HAP-1 (cell line): ENCODE measurements at regions not wholly inside any gene's neighbourhood (a gene's known extent, or its start where the extent isn't known, plus 50 kb on each side); places are given as distances from the start of the nearest gene placed in this dataset.
"Not testable (repeated sequence)": the region's sequence is repeated elsewhere in the genome, so short reads cannot be mapped to it uniquely, and the experiment has no call there.

Source experiments
- DNase-seq, 2 experiments: peaks; one replicate each; pipeline ENCODE4 v3.0.0-alpha.2; 2016 to 2020; ENCODE audit warnings: low spot score in 2 of 2
- H3K27me3 ChIP-seq: fragments of 250-450 bp; sonication (Bioruptor Pico); 2 replicates; pipeline ENCODE4 v1.5.1; 2020; ENCODE audit warnings: low read depth, mild to moderate bottlenecking, moderate library complexity
- H3K36me3 ChIP-seq: fragments of 250-450 bp; sonication (Bioruptor Pico); replicated peaks from 2 replicates; pipeline ENCODE4 v1.5.1; 2020; ENCODE audit warnings: mild to moderate bottlenecking
- H3K4me1 ChIP-seq: fragments of 250-450 bp; sonication (Bioruptor Pico); 2 replicates; pipeline ENCODE4 v1.5.1; 2020; ENCODE audit warnings: mild to moderate bottlenecking
- H3K4me3 ChIP-seq: fragments of 250-450 bp; sonication (Bioruptor Pico); 2 replicates; pipeline ENCODE4 v1.5.1; 2020; ENCODE audit warnings: mild to moderate bottlenecking, moderate library complexity
- H3K9me3 ChIP-seq: fragments of 250-450 bp; sonication (Bioruptor Pico); 2 replicates; pipeline ENCODE4 v1.5.1; 2020; ENCODE audit warnings: mild to moderate bottlenecking, moderate library complexity
- in situ Hi-C: fragments of 300-500 bp; cut with MboI; formaldehyde crosslinking; loops from 3 replicates; pipeline ENCODE4 v1.14.3; 2020; ENCODE audit warnings: low sequenced_read_pairs, inconsistent platforms, mixed read lengths

- Histone ChIP-seq H3K36me3 (no peaks in the 10 kb centered on the region), H3K4me1 (no peaks in the 10 kb centered on the region), H3K9me3 (no peaks in the 10 kb centered on the region), H3K27me3 (peaks cover 3% of the 10 kb centered on the region), H3K4me3 (no peak overlapping the region)
- in situ Hi-C loops, result no loop called here
- no peak for DNase-seq
These were observed 75.8 kb upstream of the WDR72 start for GRCh38 chr15:53835309-53835708.

DNA sequence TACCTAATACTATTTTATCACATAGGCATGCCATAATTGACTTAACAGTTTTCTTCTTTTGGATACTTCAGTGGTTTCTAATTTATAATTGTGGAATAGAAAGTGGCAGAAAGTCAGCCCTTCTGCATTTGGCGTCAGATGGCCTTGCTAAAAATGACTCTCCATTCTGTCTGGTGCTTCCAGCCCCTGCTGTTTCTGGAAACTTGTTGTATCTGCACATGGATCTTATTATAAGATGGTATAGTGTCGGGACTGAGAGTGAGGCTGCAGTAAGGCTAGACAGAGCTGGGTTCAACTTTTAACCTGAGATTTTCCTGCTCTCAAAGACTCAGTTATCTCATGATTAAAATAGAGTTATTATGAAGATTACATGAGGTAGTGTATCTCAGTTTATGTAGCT, 74.8 kb upstream of the WDR72 start:
- no peak for DNase-seq
- Histone ChIP-seq H3K4me1 (no peaks in the 10 kb centered on the region), H3K27me3 (peaks cover 3% of the 10 kb centered on the region), H3K4me3 (no peak overlapping the region), H3K9me3 (no peaks in the 10 kb centered on the region), H3K36me3 (no peaks in the 10 kb centered on the region)
- in situ Hi-C loops, result no loop called here

GRCh38 chr15:53833134-53833624, 73.7 kb upstream of the WDR72 start:
- no peak overlapping the region for H3K4me3 ChIP-seq
- H3K27me3 ChIP-seq, result peaks cover 3% of the 10 kb centered on the region
- no peaks in the 10 kb centered on the region for H3K9me3 ChIP-seq
- no peaks in the 10 kb centered on the region for H3K36me3 ChIP-seq
- no peak for DNase-seq
- in situ Hi-C loops, result no loop called here
- H3K4me1 ChIP-seq, result no peaks in the 10 kb centered on the region

- H3K36me3 ChIP-seq, result no peaks in the 10 kb centered on the region
- H3K27me3 ChIP-seq, result peaks cover 3% of the 10 kb centered on the region
- H3K4me1 ChIP-seq, result no peaks in the 10 kb centered on the region
- in situ Hi-C loops, result no loop called here
- H3K9me3 ChIP-seq, result no peaks in the 10 kb centered on the region
- no peak for DNase-seq
- H3K4me3 ChIP-seq, result no peak overlapping the region
These were observed 72.7 kb upstream of the WDR72 start for GRCh38 chr15:53831907-53832770.

DNA sequence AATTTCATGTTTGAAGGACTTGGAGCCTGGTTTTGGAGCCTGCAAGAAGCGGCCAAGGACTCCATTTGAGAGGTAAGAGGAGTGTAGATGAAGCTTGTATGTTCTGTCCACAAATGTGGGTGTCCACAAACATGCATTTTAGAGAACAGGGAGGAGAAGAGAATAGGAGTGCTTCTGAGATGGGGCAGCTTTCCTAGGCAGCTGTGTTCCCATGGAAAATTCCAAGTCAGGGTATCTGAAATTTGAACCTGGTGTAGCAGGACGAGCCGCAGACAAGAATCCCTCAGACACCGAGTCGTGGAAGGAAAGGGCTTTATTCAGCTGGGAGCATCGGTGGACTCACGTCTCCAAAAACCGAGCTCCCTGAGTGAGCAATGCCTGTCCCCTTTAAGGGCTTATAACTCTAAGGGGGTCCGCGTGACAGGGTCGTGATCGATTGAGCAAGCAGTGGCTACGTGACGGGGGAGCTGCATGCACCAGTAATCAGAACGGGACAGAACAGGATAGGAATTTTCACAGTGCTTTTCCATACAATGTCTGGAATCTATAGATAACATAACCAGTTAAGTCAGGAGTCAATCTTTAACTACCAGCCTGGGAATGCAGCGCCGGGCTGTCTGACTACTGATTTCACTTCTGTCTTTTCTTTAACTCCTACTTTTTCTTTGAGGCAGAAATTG, 71.4 kb upstream of the WDR72 start:
- H3K27me3 ChIP-seq, result peaks cover 3% of the 10 kb centered on the region
- no peak for DNase-seq
- H3K4me1 ChIP-seq, result no peaks in the 10 kb centered on the region
- no peaks in the 10 kb centered on the region for H3K36me3 ChIP-seq
- H3K9me3 ChIP-seq, result no peaks in the 10 kb centered on the region
- no peak overlapping the region for H3K4me3 ChIP-seq
- in situ Hi-C loops, result no loop called here

DNA sequence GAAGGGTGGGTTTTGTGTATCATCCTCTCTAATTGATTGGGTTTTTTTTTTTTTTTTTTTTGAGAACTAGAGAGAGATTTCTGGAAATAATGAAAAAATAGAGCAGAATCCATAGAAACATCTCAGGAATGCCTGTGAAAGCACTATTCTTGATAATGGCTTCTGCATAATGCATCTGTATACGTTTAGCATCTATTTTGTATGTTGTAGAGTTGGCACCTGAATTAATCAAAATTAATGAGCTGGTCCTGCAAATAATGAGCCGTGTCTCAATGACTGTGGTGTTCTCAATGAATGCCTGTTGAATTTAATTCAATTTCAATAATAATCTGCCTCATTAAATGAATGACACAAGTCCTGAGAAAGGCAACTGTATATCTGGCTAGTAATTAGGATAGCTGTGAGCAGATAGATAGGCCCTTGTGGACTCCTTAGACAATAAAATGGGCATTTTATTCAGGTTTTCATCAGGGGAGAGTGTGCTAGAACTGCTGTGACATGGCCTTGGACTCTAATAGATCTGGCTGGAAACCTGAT, 70.5 kb upstream of the WDR72 start:
- no peak overlapping the region for H3K4me3 ChIP-seq
- DNase-seq, result no peak
- H3K9me3 ChIP-seq, result no peaks in the 10 kb centered on the region
- no peaks in the 10 kb centered on the region for H3K4me1 ChIP-seq
- H3K27me3 ChIP-seq, result peaks cover 3% of the 10 kb centered on the region; the same call in 1 of the 2 replicates
- no peaks in the 10 kb centered on the region for H3K36me3 ChIP-seq
- in situ Hi-C loops, result no loop called here

DNA sequence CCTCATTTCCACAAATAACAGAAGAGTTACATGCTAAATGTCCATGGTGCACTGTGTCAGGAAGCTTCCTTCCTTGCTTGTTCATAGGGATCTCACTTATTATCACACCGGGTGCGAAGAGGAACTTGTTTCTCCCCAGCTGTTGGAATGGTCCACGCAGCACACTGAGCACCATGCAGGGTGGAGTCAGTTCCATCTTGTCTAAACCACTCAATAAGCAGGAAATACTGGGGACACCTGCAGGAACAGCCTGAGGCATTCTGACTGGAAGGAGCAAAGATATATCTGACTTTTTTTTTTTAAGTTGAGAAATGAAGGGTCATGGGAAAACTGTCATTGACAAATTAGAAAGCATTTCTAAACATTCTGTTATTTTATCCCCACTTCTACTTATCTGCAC, 70.0 kb upstream of the WDR72 start:
- H3K4me1 ChIP-seq, result no peaks in the 10 kb centered on the region
- DNase-seq, result no peak
- H3K9me3 ChIP-seq, result no peaks in the 10 kb centered on the region
- H3K36me3 ChIP-seq, result no peaks in the 10 kb centered on the region
- no peaks in the 10 kb centered on the region; the same call in 1 of the 2 replicates for H3K27me3 ChIP-seq
- no peak overlapping the region for H3K4me3 ChIP-seq
- in situ Hi-C loops, result no loop called here

GRCh38 chr15:53827355-53827754, 67.9 kb upstream of the WDR72 start:
- in situ Hi-C loops, result no loop called here
- H3K4me3 ChIP-seq, result no peak overlapping the region

GRCh38 chr15:53811530-53811929, 52.1 kb upstream of the WDR72 start:
- DNase-seq, result no peak
- Histone ChIP-seq H3K27me3 (no peaks in the 10 kb centered on the region; the same call in 1 of the 2 replicates), H3K4me1 (no peaks in the 10 kb centered on the region), H3K4me3 (no peak overlapping the region), H3K36me3 (no peaks in the 10 kb centered on the region), H3K9me3 (no peaks in the 10 kb centered on the region)
- in situ Hi-C loops, result no loop called here

More at GRCh38 chr15:53827355-53827754, 67.9 kb upstream of the WDR72 start:
- no peak for DNase-seq
- no peaks in the 10 kb centered on the region for H3K4me1 ChIP-seq
- H3K36me3 ChIP-seq, result no peaks in the 10 kb centered on the region
- no peaks in the 10 kb centered on the region for H3K27me3 ChIP-seq
- no peaks in the 10 kb centered on the region for H3K9me3 ChIP-seq

GRCh38 chr15:53810306-53810705, 50.8 kb upstream of the WDR72 start:
- H3K4me1 ChIP-seq, H3K9me3 ChIP-seq, H3K27me3 ChIP-seq, DNase-seq, H3K4me3 ChIP-seq, in situ Hi-C loops, H3K36me3 ChIP-seq: not testable (repeated sequence)
